OCI-LY1 (cell line): ENCODE measurements at regions not wholly inside any gene's neighbourhood (a gene's known extent, or its start where the extent isn't known, plus 50 kb on each side); places are given as distances from the start of the nearest gene placed in this dataset.

Experiments
- H2AFZ ChIP-seq: fragments of 200-600 bp; sonication (generic), shearing (Covaris generic); 2 replicates; pipeline ENCODE4 v1.6.0; 2014; ENCODE audit warnings: antibody characterized with exemption, mild to moderate bottlenecking, low read length
- H3F3A ChIP-seq: fragments of 200-600 bp; sonication (generic), shearing (Covaris generic); 2 replicates; pipeline ENCODE4 v1.6.0; 2014; ENCODE audit warnings: mild to moderate bottlenecking, antibody characterized with exemption, low read length, moderate library complexity; ENCODE audit not compliant: insufficient read depth
- H3K27ac ChIP-seq: fragments of 200-600 bp; sonication (generic); 2 replicates; pipeline ENCODE4 v1.5.1; 2014; ENCODE audit warnings: low read length, mixed run types, mild to moderate bottlenecking, low read depth; ENCODE audit not compliant: poor library complexity, severe bottlenecking
- H3K27me3 ChIP-seq: fragments of 200-600 bp; sonication (generic); 2 replicates; pipeline ENCODE4 v1.6.0; 2014; ENCODE audit warnings: antibody characterized with exemption, mild to moderate bottlenecking, low read length, moderate library complexity; ENCODE audit not compliant: insufficient read depth
- H3K36me3 ChIP-seq: fragments of 200-600 bp; sonication (generic); 2 replicates; pipeline ENCODE4 v1.6.1; 2014; ENCODE audit warnings: mild to moderate bottlenecking, antibody characterized with exemption, low read length, moderate library complexity, mixed read lengths; ENCODE audit not compliant: insufficient read depth
- H3K4me1 ChIP-seq: fragments of 200-600 bp; sonication (generic); 2 replicates; pipeline ENCODE4 v1.5.1; 2014; ENCODE audit warnings: mild to moderate bottlenecking, low read length, moderate library complexity; ENCODE audit not compliant: insufficient read depth, severe bottlenecking
- H3K4me2 ChIP-seq: fragments of 200-600 bp; sonication (generic), shearing (Covaris generic); 2 replicates; pipeline ENCODE4 v1.6.1; 2014; ENCODE audit warnings: low read length
- H3K4me3 ChIP-seq: fragments of 200-600 bp; sonication (generic); 2 replicates; pipeline ENCODE4 v1.5.1; 2014; ENCODE audit warnings: low read length, low read depth, mild to moderate bottlenecking, mixed read lengths; ENCODE audit not compliant: poor library complexity, severe bottlenecking
- H3K79me2 ChIP-seq: fragments of 200-600 bp; shearing (Covaris generic); 2 replicates; pipeline ENCODE4 v1.6.1; 2016; ENCODE audit warnings: mixed run types, low read length, mixed read lengths; ENCODE audit not compliant: insufficient read depth
- H3K9ac ChIP-seq: fragments of 200-600 bp; sonication (generic), shearing (Covaris generic); 2 replicates; pipeline ENCODE4 v1.6.1; 2014; ENCODE audit warnings: mild to moderate bottlenecking, low read length, mixed read lengths
- H3K9me2 ChIP-seq: fragments of 200-600 bp; sonication (generic), shearing (Covaris generic); 2 replicates; pipeline ENCODE4 v1.6.1; 2014; ENCODE audit warnings: low read depth, mild to moderate bottlenecking, low read length, mixed read lengths
- H3K9me3 ChIP-seq: fragments of 200-600 bp; shearing (Covaris generic); 2 replicates; pipeline ENCODE4 v1.6.1; 2014; ENCODE audit warnings: low read length, mixed read lengths
- H4K20me1 ChIP-seq: fragments of 200-600 bp; sonication (generic), shearing (Covaris generic); 2 replicates; pipeline ENCODE4 v1.6.0; 2016; ENCODE audit warnings: mild to moderate bottlenecking, low read length; ENCODE audit not compliant: insufficient read depth
- CTCF ChIP-seq: fragments of 200-600 bp; sonication (generic), shearing (Covaris generic); IDR thresholded peaks from 2 replicates; pipeline ENCODE4 v1.5.1; 2017; ENCODE audit warnings: mild to moderate bottlenecking, antibody characterized with exemption, low read length, moderate library complexity, mixed read lengths
- EZH2 ChIP-seq: fragments of 200-600 bp; sonication (generic), shearing (Covaris generic); IDR thresholded peaks from 2 replicates; pipeline ENCODE4 v1.8.0; 2017; ENCODE audit warnings: borderline replicate concordance, mixed run types, mild to moderate bottlenecking, antibody characterized with exemption, low read length, moderate library complexity, mixed read lengths

- H3K4me2 ChIP-seq = no peak overlapping the region
- H3K27me3 ChIP-seq = peaks cover 7% of the 10 kb centered on the region
- TF ChIP-seq EZH2 (no peak), CTCF (no peak)
- H3K9ac ChIP-seq = no peak overlapping the region
- H2AFZ ChIP-seq = no peak overlapping the region
- no peaks in the 10 kb centered on the region for H4K20me1 ChIP-seq
- no peaks in the 10 kb centered on the region for H3K79me2 ChIP-seq
- H3K4me3 ChIP-seq = no peak overlapping the region
- no peaks in the 10 kb centered on the region for H3K4me1 ChIP-seq
- no peaks in the 10 kb centered on the region for H3K9me3 ChIP-seq
- H3K9me2 ChIP-seq = no peaks in the 10 kb centered on the region
- no peaks in the 10 kb centered on the region for H3K36me3 ChIP-seq
- H3K27ac ChIP-seq = no peak overlapping the region
- H3F3A ChIP-seq = no peaks in the 10 kb centered on the region
Measured at GRCh38 chr22:48456449-48456848, 1371.2 kb downstream of the BRD1 start.

DNA sequence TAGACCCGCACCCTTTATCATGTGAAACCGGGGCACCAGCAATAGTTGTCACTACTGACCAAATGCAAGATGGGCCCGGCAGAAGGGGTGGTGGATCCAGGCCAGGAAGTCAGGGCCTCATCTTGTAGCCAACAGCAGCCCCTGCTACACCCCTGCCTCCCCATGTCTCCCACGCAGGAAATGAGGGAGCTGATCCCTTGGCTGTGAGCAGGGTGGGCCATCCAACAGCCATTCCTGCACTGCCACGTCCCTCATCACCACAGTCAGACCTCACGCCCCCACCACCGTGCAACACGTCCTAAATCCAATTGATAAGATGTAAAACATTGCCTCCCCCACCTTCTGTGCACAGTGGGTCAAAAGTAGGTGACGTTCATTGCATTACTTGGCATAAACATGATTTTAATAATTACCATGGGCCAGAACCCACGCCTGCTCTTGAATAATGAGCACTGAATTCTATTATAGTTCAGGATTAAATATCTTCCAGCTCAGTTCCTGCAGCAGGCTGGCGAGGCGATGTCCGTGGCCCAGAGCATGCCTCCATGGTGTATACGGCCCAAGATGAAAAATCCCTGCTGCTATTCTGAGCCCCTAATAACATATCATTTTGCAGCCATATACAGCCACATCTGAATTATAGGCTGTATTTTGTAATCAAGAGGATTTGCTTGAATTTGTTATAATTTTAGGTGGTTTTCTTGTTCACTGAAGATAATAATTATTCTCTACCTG is 1373.8 kb downstream of the BRD1 start:
- Histone ChIP-seq H3K9me3 (no peaks in the 10 kb centered on the region), H3K9me2 (no peaks in the 10 kb centered on the region), H3K4me1 (no peaks in the 10 kb centered on the region), H3K4me3 (no peak overlapping the region), H3K27ac (no peak overlapping the region), H4K20me1 (no peaks in the 10 kb centered on the region), H3F3A (no peaks in the 10 kb centered on the region), H3K36me3 (no peaks in the 10 kb centered on the region), H3K27me3 (peaks cover 7% of the 10 kb centered on the region), H2AFZ (no peak overlapping the region), H3K9ac (no peak overlapping the region), H3K79me2 (no peaks in the 10 kb centered on the region), H3K4me2 (no peak overlapping the region)
- TF ChIP-seq CTCF = no peak
- no peak for TF ChIP-seq EZH2

DNA sequence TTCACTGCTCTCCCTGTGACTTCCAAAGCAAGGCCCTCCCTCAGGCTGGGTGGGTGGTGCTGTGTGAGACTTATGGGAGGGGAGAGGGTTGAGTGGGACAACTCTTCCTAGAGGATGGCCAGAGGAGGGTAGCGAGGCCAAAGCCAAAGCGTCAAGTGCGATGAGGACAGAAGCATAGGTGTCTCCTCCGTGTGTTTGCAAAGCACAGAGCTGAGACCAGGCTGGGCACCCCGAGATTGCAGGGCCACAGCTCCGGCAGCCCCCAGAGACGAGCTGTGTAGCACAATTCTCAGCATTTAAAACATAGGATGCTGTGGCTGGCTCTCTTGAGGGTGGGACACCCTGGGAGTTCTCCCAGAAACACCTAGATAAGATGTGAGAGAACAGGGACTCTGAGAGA is 1374.5 kb downstream of the BRD1 start:
- Histone ChIP-seq H2AFZ (no peak overlapping the region), H3K4me2 (no peak overlapping the region), H3K9me2 (no peaks in the 10 kb centered on the region), H3F3A (no peaks in the 10 kb centered on the region), H3K9ac (no peak overlapping the region), H3K4me1 (no peaks in the 10 kb centered on the region), H3K36me3 (no peaks in the 10 kb centered on the region), H3K4me3 (no peak overlapping the region), H4K20me1 (no peaks in the 10 kb centered on the region), H3K79me2 (no peaks in the 10 kb centered on the region), H3K27ac (no peak overlapping the region), H3K27me3 (peaks cover 7% of the 10 kb centered on the region), H3K9me3 (no peaks in the 10 kb centered on the region)
- TF ChIP-seq EZH2 (no peak), CTCF (no peak)
